Cardiac fibroblast (primary cell): ENCODE measurements at regions not wholly inside any gene's neighbourhood (a gene's known extent, or its start where the extent isn't known, plus 50 kb on each side); places are given as distances from the start of the nearest gene placed in this dataset.
"Not testable (repeated sequence)": the region's sequence is repeated elsewhere in the genome, so short reads cannot be mapped to it uniquely, and the experiment has no call there.

Source experiments
- DNase-seq, 2 donors: peaks; one replicate each; pipeline versions ENCODE4 v3.0.0 to v3.0.0-alpha.2; 2010; ENCODE audit warnings: low read depth in 2 of 2
- H3K4me3 ChIP-seq, 2 donors: replicated peaks in 1 of 2; 1 replicate in 1 of 2; 2 replicates in 1 of 2; pipeline ENCODE4 v1.5.1; 2011; ENCODE audit warnings: low read depth in 2 of 2, low read length in 2 of 2, mild to moderate bottlenecking in 2 of 2, moderate library complexity in 1 of 2
- TF ChIP-seq, protein P1 (sequence below): IDR thresholded peaks from one replicate; pipeline ENCODE4 v1.5.1; 2011; ENCODE audit warnings: low read depth, mild to moderate bottlenecking, low read length, inconsistent platforms

DNA sequence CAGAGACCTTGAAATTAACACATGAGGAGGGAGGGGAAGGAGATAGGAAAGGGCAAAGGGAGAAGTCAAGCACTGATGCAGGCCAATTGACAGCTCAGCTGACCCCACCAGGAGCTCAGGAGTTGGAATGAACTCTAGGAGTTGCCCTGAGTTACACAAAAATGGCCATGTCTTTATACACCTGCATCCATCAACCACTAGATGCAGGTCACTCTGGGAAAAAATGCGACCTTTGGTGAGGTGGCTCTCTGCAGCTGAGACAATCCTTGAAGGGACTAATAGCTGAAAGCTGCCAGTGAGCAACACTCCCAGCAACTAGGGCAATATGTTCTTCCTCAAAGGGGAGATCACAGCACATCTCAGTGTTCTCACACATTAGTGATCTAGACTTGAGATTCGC is 222.8 kb downstream of the RBM26 start:
- no peak for DNase-seq

DNA sequence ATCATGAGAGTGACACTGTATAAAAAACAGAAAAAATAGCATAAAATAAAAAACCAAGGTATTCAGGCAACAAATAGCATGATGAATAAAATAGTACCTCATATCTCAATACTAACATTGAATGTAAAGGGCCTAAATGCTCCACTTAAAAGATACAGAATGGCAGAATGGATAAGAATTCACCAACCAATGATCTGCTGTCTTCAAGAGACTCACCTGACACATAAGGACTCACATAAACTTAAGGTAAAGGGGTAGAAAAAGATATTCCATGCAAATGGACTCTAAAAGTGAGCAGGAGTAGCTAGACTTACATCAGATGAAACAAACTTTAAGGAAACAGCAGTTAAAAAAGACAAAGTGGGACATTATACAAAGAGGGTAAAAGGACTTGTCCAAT is 232.4 kb downstream of the RBM26 start:
- not testable (repeated sequence) for DNase-seq, H3K4me3 ChIP-seq

More for the DNA sequence above, 222.8 kb downstream of the RBM26 start:
- TF ChIP-seq, protein P1, sequence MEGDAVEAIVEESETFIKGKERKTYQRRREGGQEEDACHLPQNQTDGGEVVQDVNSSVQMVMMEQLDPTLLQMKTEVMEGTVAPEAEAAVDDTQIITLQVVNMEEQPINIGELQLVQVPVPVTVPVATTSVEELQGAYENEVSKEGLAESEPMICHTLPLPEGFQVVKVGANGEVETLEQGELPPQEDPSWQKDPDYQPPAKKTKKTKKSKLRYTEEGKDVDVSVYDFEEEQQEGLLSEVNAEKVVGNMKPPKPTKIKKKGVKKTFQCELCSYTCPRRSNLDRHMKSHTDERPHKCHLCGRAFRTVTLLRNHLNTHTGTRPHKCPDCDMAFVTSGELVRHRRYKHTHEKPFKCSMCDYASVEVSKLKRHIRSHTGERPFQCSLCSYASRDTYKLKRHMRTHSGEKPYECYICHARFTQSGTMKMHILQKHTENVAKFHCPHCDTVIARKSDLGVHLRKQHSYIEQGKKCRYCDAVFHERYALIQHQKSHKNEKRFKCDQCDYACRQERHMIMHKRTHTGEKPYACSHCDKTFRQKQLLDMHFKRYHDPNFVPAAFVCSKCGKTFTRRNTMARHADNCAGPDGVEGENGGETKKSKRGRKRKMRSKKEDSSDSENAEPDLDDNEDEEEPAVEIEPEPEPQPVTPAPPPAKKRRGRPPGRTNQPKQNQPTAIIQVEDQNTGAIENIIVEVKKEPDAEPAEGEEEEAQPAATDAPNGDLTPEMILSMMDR, result no peak
- no peak overlapping the region for H3K4me3 ChIP-seq

DNA sequence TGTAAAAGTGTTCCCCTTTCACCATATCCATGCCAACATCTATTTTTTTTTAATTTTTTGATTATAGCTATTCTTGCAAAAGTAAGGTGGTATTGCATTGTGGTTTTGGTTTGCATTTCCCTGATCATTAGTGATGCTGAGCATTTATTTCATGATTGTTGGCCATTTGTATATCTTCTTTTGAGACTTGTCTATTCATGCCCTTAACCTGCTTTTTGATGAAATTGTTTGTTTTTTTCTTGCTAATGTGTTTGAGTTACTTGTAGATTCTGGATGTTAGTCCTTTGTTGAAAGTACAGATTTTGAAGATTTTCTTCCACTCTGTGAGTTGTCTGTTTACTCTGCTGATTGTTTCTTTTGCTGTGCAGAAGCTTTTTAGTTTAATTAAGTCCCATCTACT is 233.1 kb downstream of the RBM26 start:
- H3K4me3 ChIP-seq, DNase-seq: not testable (repeated sequence)

DNA sequence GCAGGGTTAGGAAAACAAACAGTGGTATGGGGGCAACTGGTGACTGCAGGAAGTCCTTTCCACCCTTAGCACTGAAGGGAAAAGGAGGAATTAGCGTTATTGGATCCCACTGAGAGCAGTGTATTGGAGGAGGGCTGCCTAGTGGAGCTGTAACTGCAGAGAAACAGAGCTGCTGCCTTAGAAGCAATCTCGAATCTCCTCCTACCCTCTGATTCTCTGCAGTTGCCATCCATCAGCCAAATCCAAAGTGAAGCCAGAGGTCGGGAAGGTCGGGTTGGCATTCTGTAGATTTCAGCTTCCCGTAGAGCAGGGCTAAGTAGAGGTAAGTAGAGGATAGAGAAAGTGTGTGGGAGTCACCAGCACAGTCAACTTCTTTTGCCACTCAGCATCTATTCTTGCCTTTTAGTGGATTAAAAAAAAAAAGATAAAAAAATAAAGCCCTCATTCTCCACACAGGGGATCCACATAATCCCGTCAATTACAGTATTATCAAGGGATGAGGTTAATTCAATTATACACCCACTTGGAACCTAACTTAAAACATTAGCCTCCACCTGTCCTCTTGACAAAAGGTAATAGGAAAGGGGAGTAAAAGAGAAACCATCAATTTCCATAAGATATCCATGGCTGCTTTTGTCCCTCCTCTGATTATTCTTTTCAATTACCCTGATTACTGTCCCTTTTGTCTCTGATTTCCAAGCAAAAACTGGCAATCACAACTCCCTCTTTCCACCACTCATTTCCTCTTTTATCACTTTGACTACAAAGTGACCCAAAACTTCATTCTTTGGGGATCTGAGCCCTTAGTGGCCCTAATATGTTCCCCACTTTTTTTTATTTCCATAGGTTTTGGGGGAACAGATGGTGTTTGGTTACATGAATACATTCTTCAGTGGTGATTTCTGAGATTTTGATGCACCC is 234.7 kb downstream of the RBM26 start:
- H3K4me3 ChIP-seq, result no peak overlapping the region
- TF ChIP-seq, protein P1, result no peak
- DNase-seq, result no peak

DNA sequence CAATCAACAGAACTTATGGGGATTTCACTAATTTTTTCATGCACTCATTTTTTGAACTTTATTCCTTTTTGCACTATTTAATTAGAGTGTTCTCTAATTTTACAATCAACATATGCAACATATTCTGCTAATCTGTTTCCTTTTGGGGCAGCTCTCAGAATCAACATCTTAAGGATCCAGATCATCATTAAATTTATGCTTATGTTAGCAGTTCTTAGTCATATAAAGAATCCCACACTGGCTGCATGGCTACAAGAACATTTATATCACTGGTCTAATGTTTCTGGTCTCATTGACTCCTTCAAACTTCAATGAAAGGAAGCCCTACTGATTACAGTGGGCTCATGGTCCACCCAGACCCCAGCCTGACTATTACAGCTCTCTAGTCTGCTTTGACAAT is 245.2 kb downstream of the RBM26 start:
- no peak overlapping the region for H3K4me3 ChIP-seq

DNA sequence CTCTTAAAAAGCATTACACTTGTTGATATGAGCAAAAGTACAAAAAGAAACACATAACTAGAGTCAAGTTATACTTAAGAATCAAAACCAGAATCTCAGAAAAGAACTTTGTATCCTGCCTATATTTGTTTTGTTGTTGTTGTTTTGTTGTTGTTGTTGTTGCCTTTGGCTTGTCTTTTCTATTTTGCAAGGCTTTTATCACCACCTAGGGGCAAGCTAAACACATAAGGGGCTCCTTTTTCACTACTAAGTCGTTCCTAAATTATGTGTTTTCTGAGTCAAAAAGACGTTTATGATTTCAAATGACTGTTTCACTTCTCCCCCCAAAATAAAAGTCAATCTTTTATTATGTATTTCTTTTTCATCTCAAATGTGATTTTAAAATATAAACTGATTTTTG is 250.2 kb downstream of the RBM26 start:
- no peak for DNase-seq
- H3K4me3 ChIP-seq, result no peak overlapping the region
- TF ChIP-seq, protein P1, result no peak

More for the DNA sequence above, 245.2 kb downstream of the RBM26 start:
- TF ChIP-seq, protein P1, result no peak
- DNase-seq, result no peak

DNA sequence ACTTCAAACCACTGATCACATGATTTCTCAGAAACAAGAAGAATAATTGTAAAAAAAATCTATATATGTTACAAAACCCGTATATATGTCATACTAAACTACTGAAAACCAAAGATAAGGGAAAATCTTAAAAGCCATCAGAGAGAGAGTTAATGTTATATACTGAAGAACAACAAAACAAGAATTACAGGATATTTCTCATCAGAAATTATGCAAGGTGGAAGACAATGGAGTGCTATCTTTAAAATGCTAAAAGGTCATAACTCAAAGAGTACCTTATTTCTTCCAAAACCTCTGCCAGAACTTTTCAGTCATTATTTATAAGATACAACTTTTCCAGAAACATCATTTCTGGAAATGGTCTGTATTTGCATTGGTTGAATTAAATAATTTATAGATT is 256.8 kb downstream of the RBM26 start:
- H3K4me3 ChIP-seq, result no peak overlapping the region
- no peak for DNase-seq
- TF ChIP-seq, protein P1, result no peak

DNA sequence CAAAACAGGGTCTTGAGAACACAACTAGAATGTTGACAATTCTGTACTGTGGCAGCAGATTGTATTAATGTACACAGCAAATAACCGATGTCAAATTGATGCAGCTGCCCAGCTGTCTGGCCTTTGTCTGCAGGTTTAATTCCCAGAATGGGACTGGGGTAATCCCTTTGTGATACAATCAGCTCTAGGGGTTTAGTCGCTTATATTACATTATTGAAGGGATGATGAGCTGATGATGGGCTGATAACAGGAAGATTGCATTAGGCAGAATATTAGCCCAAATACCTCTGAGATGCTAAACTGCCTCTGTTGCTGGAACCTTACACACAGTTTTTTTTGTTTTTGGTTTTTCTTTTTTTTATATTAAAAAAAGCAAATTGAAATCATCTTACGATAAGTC is 265.0 kb downstream of the RBM26 start:
- H3K4me3 ChIP-seq, result no peak overlapping the region
- no peak for DNase-seq
- TF ChIP-seq, protein P1, result no peak
